ENCODE measurements at regions not wholly inside any gene's neighbourhood (a gene's known extent, or its start where the extent isn't known, plus 50 kb on each side); places are given as distances from the start of the nearest gene placed in this dataset.

- Histone ChIP-seq H3K27ac (ENCODE audit: insufficient read depth, low read length) (no peak overlapping the region), H4K5ac (ENCODE audit: low read depth, low read length) (no peak overlapping the region), H2AK5ac (ENCODE audit: low read depth, low read length) (no peak overlapping the region), H3K79me1 (ENCODE audit: low read depth in 1 of 2, low read length in 2 of 2) (no peaks in the 10 kb centered on the region), H2BK5ac (ENCODE audit: low read depth, low read length, poor library complexity, severe bottlenecking) (no peak overlapping the region), H3K4me1 (ENCODE audit: control insufficient read depth, insufficient read depth, low read length) (no peaks in the 10 kb centered on the region), H3K14ac (replicated peaks; ENCODE audit: low read depth, low read length) (no peak overlapping the region), H4K20me1 (ENCODE audit: insufficient read depth, low read length) (no peaks in the 10 kb centered on the region), H2AFZ (replicated peaks; ENCODE audit: low read length, poor library complexity) (no peak overlapping the region), H4K8ac (ENCODE audit: low read depth in 2 of 2, low read length in 2 of 2) (no peak overlapping the region), H3K9me1 (ENCODE audit: insufficient read depth, low read length) (no peaks in the 10 kb centered on the region), H2AK9ac (replicated peaks; ENCODE audit: low read depth, low read length, poor library complexity) (no peak overlapping the region), H3K56ac (ENCODE audit: extremely low read depth, insufficient read depth, low read length) (no peak overlapping the region), H3K4ac (ENCODE audit: low read depth, low read length) (no peak overlapping the region), H3K4me3 (ENCODE audit: insufficient read depth, low read depth, low read length) (no peak overlapping the region), H3K9ac (ENCODE audit: low read depth, low read length) (no peak overlapping the region), H3K4me2 (ENCODE audit: low read depth, low read length) (no peak overlapping the region), H2BK120ac (ENCODE audit: low read depth, low read length) (no peak overlapping the region), H4K91ac (ENCODE audit: insufficient read depth, low read depth, low read length) (no peak overlapping the region), H3K9me3 (ENCODE audit: control insufficient read depth, insufficient read depth, low read length) (no peaks in the 10 kb centered on the region), H3K23ac (ENCODE audit: low read depth, low read length) (no peak overlapping the region), H3K18ac (ENCODE audit: low read depth, low read length) (no peak overlapping the region), H2BK20ac (ENCODE audit: low read depth, low read length) (no peak overlapping the region), H2BK15ac (ENCODE audit: low read depth, low read length) (no peak overlapping the region), H3K36me3 (ENCODE audit: control insufficient read depth, insufficient read depth, low read length) (no peaks in the 10 kb centered on the region), H3K27me3 (ENCODE audit: control insufficient read depth, insufficient read depth, low read length) (no peaks in the 10 kb centered on the region)
- no peak for TF ChIP-seq RCOR1 (IDR thresholded peaks at IDR 0.05; ENCODE audit: insufficient replicate concordance, low read length)
- TF ChIP-seq RAD21 (IDR thresholded peaks at IDR 0.05; ENCODE audit: low read length): no peak
- no peak for TF ChIP-seq MAFK (IDR thresholded peaks at IDR 0.05; ENCODE audit: low read depth, low read length)
- no peak for TF ChIP-seq FOS (IDR thresholded peaks at IDR 0.05; ENCODE audit: low read depth, low read length)
- TF ChIP-seq, protein P1, sequence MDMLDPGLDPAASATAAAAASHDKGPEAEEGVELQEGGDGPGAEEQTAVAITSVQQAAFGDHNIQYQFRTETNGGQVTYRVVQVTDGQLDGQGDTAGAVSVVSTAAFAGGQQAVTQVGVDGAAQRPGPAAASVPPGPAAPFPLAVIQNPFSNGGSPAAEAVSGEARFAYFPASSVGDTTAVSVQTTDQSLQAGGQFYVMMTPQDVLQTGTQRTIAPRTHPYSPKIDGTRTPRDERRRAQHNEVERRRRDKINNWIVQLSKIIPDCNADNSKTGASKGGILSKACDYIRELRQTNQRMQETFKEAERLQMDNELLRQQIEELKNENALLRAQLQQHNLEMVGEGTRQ (IDR thresholded peaks at IDR 0.05; ENCODE audit: low read depth, low read length): no peak
- no peak for TF ChIP-seq CEBPB (IDR thresholded peaks at IDR 0.05; ENCODE audit: low read depth, low read length)
- no peak for TF ChIP-seq CTCF (conservative IDR thresholded peaks at IDR 0.05; ENCODE audit: low read depth, low read length)
- no peak for TF ChIP-seq RFX5 (IDR thresholded peaks at IDR 0.05; ENCODE audit: low read depth, low read length)
- TF ChIP-seq POLR2A (IDR thresholded peaks at IDR 0.05; ENCODE audit: low read depth, low read length): no peak
- TF ChIP-seq CHD1 (IDR thresholded peaks at IDR 0.05; ENCODE audit: low read depth, low read length): no peak
- TF ChIP-seq MAZ (IDR thresholded peaks at IDR 0.05; ENCODE audit: borderline replicate concordance, low read depth, low read length): no peak
- no peak for TF ChIP-seq NFE2L2 (IDR thresholded peaks at IDR 0.05; ENCODE audit: low read depth, low read length)
- DNase-seq: no peak
- in situ Hi-C loops (cut with MboI; ENCODE audit: low sequenced_read_pairs) (no loop called here), dilution Hi-C loops (cut with HindIII; ENCODE audit: low sequenced_read_pairs, unreplicated experiment) (no loop called here), intact Hi-C loops (cut with micrococcal nuclease) (no loop called here)
- WGBS, 2 experiments (ENCODE audit: extremely low coverage in 2 of 2, insufficient read length in 1 of 2): no CpG with 5 or more reads among the region's 4 CpGs
- no TSS peak for BruUV-seq (replicated peaks)
- ChIA-PET CTCF (no interaction called here), POLR2A (ENCODE audit: unreplicated experiment) (no interaction called here)
- no peak for ATAC-seq (ENCODE audit: low read depth)
Measured at GRCh38 chr4:181330654-181331201, 912.5 kb upstream of the TENM3 start.

Data from IMR-90 (cell line).